RPMI8226 (cell line): ENCODE measurements at regions not wholly inside any gene's neighbourhood (a gene's known extent, or its start where the extent isn't known, plus 50 kb on each side); places are given as distances from the start of the nearest gene placed in this dataset.
"Not testable (repeated sequence)": the region's sequence is repeated elsewhere in the genome, so short reads cannot be mapped to it uniquely, and the experiment has no call there.

ENCODE experiments used
- DNase-seq: peaks from one replicate; pipeline ENCODE4 v3.0.0-alpha.2; 2015

DNA sequence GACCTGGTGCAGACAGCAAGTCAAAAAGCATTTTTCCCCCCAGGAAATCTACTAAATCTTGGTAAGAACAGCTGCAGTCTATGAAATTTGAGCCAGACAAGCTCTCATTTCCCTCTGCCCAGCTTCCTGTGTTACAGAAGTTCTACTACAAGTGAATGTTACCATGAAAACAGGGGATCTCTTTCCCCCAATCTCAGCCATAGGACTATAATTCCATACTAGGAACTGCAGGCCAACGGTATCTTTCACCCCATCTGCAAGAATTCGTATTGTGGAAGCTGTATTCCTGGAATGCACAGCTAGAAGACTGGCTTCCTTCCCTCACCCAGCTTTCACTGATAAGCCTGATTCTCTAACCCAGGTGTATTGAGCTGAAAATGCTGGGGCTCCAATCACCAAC is 1655.4 kb downstream of the BRINP3 start:
- no peak for DNase-seq

GRCh38 chr1:188825471-188825870 is 1652.2 kb downstream of the BRINP3 start:
- DNase-seq = peak; percentile 37

- DNase-seq = no peak
Measured at GRCh38 chr1:188826800-188827199, 1650.9 kb downstream of the BRINP3 start.

DNA sequence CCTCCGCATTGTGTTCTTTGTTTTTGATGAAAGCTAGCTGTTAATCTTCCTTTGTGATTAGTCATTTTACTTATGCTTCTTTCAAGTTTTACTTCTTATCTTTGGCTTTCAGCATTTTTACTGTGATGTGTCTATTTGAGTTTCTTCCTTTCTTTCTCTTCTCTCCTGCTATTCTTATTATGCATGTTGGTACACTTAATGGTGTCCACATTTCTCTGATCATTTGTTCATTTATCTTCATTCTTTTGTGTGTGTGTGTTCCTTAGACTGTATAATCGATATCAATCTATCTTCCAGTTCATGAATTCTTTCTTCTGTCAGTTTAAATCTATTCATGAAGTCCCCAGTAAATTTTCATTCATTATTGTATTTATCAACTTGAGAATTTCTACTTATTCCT is 1650.3 kb downstream of the BRINP3 start:
- DNase-seq = no peak

DNA sequence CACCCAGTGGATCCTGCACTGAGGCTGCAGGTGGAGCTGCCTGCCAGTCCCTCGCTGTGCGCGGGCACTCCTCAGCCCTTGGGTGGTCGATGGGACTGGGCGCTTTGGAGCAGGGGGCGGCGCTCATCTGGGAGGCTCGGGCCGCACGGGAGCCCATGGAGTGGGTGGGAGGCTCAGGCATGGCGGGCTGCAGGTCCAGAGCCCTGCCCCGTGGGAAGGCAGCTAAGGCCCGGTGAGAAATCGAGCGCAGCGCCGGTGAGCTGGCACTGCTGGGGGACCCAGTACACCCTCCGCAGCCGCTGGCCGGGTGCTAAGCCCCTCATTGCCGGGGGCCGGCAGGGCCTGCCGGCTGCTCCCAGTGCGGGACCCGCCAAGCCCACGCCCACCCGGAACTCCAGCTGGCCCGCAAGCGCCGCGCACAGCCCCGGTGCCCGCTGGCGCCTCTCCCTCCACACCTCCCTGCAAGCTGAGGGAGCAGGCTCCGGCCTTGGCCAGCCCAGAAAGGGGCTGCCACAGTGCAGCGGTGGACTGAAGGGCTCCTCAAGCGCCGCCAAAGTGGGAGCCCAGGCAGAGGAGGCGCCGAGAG is 1636.5 kb downstream of the BRINP3 start:
- DNase-seq = not testable (repeated sequence)

- no peak for DNase-seq
Measured at GRCh38 chr1:188846468-188846867, 1631.2 kb downstream of the BRINP3 start.

DNA sequence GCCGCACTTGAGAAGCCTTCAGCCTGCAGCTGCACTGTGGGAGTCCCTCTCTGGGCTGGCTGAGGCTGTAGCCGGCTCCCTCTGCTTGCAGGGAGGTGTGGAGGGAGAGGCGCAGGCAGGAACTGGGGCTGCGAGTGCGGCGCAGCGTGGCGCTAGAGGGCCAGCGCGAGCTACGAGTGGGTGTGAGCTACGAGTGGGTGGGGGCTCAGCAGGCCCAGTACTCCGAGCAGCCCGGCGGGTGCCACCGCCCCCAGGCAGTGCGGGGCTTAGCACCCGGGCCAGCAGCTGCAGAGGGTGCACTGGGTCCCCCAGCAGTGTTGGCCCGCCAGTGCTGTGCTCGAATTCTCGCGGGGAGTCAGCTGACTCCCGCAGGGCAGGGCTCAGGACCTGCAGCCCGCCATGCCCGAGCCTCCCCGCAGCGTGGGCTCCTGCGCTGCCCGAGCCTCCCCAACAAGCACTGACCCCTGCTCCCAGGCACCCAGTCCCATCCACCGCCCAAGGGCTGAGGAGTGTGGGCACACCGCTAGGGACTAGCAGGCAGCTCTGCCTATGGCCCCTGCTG is 1620.1 kb downstream of the BRINP3 start:
- DNase-seq = no peak

GRCh38 chr1:188867614-188868013 is 1610.0 kb downstream of the BRINP3 start:
- no peak for DNase-seq

DNA sequence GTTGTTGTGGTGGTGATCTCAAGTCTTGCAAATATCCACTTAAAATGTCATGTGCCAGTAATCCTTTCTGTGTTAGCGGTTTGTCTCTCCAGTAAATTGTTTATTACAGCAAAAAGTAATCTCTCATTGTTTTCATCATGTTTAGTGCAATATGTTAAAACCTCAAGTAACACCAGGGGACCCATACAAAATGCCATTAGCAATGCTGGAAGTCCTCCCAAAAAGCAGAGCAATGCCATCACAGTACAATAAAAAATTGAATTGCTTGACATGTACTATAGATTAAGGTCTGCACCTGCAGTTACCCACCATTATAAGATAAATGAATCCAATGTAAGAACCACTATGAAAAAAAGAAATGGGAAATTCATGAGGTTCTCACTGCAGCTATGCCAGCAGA is 1606.5 kb downstream of the BRINP3 start:
- DNase-seq = no peak

DNA sequence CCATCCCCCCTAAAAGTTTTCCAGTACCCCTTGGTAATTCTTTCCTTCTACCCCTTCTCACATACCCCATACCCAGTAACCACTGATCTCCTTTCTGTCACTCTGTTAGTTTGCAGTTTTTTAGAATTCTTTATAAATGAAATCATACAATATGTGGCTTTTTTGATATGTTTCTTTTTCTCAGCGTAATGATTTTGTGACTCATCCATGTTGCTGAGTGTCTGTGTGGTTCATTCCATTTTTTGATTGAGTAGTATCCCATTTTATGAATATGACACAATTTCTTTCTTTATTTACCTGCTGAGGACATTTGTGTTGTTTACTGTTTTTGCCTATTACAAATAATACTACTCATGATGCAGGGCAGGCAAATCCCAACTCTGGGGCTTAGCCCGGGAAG is 1605.3 kb downstream of the BRINP3 start:
- no peak for DNase-seq

- DNase-seq = no peak
Measured at GRCh38 chr1:188877668-188878067, 1600.0 kb downstream of the BRINP3 start.

GRCh38 chr1:188888386-188888785 is 1589.3 kb downstream of the BRINP3 start:
- no peak for DNase-seq

GRCh38 chr1:188889166-188889565 is 1588.5 kb downstream of the BRINP3 start:
- DNase-seq = no peak

GRCh38 chr1:188891958-188892357 is 1585.7 kb downstream of the BRINP3 start:
- DNase-seq = no peak

DNA sequence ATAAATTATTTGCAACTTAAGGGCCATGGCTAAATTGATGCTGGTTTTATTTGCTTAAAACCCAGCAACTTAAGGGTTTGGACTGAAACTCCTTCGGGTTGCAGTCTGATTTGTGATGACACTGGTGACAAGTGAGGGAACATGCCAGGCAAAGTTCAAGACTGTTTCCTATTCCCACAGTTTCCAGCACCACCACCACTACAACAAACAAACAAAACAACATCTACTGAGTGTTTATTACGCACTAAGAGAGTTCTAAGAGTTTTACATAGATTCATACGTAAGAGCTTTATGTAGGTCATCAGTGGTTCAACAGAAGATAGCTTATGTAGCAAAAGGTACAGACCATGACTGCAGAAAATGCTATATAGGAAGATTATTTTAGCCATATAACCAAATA is 1582.1 kb downstream of the BRINP3 start:
- DNase-seq = no peak

DNA sequence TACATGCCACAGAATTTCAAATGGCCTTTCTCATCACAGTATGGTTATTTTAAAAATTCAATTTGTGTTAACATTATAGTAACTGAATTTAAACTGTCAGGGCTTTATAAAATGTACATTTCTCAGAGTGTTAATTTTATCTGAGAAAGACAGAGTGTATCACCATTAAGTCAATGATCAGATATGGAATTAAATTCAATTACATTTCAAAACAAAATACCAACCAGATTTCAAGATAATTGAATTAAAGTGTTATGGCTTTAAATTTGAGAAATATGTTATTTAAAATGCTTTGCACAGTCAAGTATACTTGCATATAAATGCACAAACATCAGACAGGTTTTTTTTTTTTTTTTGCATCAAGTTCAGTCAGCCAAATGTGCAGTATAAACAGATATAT is 1574.4 kb downstream of the BRINP3 start:
- DNase-seq = no peak

- no peak for DNase-seq
Measured at GRCh38 chr1:188904201-188904600, 1573.5 kb downstream of the BRINP3 start.

DNA sequence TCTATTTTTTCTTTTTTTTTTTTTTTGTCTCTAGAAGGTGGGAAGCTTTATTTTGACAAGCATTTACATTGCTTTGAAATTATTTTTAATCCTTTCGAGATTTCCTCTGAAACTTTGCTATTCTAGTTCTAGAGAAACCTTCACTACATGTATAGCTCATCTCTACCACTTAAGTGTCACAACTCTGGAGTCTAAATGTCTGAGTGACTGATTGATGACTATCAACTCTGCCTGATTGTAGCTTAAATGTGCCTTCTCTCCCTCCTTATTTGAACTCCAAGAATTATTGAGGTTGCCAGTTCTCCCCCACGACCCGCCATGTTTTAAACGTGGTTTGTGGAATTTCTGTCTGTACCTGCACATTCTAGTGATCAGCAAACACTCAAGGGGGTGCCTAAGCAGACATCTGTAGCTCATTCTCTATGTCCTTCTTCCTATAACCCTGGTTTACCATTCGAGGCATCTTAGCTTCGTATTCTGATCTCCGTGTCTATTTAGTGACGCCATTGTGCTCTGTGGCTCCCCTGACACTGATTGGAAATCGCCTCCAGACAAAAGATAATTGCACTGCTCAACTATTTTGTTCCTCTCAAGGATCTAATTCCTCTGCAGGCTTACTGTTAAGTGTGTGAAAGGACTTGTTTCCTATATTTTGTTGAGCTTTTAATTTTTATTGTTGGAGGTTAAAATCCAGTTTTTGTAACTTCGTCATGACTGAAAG is 1570.6 kb downstream of the BRINP3 start:
- DNase-seq = no peak

DNA sequence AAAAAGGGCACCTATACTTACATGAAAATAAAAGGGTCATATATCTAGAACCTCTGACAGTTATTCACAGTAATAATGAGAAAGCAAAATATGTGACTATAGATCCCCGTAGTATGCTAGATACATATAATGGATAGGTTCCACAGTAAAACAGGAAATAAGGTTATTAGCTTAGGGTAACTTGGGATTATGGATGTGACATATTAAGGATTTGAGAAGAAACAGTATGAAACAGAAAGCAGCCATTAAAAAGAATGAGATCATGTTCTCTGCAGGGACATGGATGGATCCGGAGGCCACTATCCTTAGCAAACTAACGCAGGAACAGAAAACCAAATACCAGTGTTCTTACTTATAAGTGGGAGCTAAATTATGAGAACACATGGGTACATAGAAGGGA is 1547.3 kb downstream of the BRINP3 start:
- DNase-seq = no peak

DNA sequence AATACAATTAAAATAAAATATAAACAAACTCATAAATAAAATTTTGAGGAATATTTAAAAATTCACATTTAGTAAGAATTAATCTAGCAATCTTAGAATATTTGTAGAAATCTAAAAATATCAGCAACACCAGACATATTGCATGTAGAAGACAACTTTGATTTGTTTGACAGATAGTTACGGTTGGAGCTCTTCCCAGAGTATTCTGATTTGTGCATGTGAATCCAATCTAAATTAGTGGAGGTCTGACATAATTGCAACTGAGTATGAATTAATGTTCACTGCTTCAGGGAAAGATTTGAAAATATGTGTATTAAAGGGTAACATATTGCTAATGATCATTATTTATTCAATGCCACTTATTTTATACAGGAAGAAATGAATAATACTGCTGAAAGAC is 1546.2 kb downstream of the BRINP3 start:
- DNase-seq = no peak

GRCh38 chr1:188937965-188938551 is 1539.6 kb downstream of the BRINP3 start:
- no peak for DNase-seq

DNA sequence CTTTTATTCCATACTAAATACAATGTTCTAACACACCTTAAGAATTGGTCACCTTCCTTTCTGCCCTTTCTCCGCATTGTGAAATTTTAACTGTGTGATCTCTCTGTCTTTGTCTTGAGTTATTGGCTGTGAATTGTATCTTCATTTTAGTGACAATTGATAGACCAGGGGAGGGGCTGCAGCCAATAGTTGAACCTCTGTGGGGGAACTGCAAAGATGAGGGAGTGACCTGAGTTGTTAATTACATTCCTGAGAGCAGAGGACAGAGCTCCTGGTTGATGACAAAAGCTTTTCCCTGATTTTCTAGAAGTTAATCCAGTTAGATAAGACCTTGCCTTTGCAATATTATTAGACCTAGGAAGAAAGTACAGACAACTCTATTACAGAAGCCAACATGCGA is 1535.7 kb downstream of the BRINP3 start:
- no peak for DNase-seq

DNA sequence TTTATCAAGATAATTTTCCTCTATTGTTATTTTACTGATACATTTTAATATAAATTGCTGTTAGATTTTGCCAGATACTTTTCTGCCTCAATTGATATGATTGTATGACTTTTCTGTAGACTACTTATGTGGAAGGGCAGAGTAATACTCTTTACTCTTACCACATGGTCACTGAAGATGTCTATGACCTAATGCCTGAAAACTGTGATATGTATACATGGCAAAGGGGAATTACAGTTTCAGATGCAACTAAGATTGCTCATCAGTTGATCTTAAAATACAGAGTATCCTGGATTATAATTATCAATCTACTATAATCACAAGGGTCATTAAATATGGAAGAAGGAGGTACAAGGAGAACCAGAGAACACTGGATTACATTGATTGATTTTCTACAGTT is 1528.0 kb downstream of the BRINP3 start:
- no peak for DNase-seq

GRCh38 chr1:188958461-188959115 is 1519.1 kb downstream of the BRINP3 start:
- no peak for DNase-seq
